Activated CD4-positive, alpha-beta T cell treated with anti-CD3 and anti-CD28 coated beads, Interleukin-2, amount 10 ng/mL, durations not matched to agents 7 days and 5 days (primary cell): ENCODE measurements at regions not wholly inside any gene's neighbourhood (a gene's known extent, or its start where the extent isn't known, plus 50 kb on each side); places are given as distances from the start of the nearest gene placed in this dataset.
"Not testable (repeated sequence)": the region's sequence is repeated elsewhere in the genome, so short reads cannot be mapped to it uniquely, and the experiment has no call there.

Experiments used
- CTCF ChIA-PET: fragments of 350-600 bp; sonication (Branson Sonifier 250); formaldehyde crosslinking; loops from one replicate; lab custom pipeline; 2021; ENCODE audit warnings: antibody characterized with exemption; lab: Charles Lee
- POLR2A ChIA-PET: fragments of 350-600 bp; sonication (Branson Sonifier 250); formaldehyde crosslinking; loops from one replicate; lab custom pipeline; 2021; ENCODE audit warnings: antibody characterized with exemption; lab: Charles Lee
- DNase-seq: peaks from one replicate; pipeline ENCODE4 v3.0.0-alpha.2; 2020
- H3K27ac Mint-ChIP-seq: one replicate; pipeline ENCODE4 v1.8.0; 2021; ENCODE audit warnings: mild to moderate bottlenecking, moderate library complexity, mixed read lengths
- H3K27me3 Mint-ChIP-seq: one replicate; pipeline ENCODE4 v1.8.0; 2021; ENCODE audit warnings: mixed read lengths
- H3K36me3 Mint-ChIP-seq: one replicate; pipeline ENCODE4 v1.8.0; 2021; ENCODE audit warnings: low read depth, mixed read lengths
- H3K4me1 Mint-ChIP-seq: one replicate; pipeline ENCODE4 v1.8.0; 2021; ENCODE audit warnings: mixed read lengths
- H3K4me3 Mint-ChIP-seq: one replicate; pipeline ENCODE4 v1.8.0; 2021; ENCODE audit warnings: mild to moderate bottlenecking, moderate library complexity, mixed read lengths
- H3K9me3 Mint-ChIP-seq: one replicate; pipeline ENCODE4 v1.8.0; 2021; ENCODE audit warnings: mixed read lengths

DNA sequence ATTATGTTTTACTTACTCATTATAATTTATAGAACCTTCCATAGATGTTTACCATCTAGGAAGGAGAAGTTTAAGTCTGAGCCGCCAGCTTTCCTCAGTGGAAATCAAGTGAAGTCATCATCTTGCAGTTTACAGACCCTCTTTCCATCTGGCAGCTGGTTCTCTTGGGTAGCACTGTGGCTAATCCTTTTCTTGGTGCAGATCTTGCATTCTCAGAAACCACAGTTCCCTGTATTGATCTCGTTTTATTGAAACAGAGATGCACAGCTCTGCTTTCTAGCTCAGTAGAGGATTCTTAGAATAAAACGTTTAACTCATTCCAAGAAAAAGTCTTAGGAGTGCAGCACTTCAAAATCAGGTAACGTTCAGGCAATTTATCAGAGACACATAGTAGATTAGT lies 1154.7 kb downstream of the FOXD4L5 start:
- POLR2A ChIA-PET, H3K27me3 Mint-ChIP-seq, DNase-seq, H3K36me3 Mint-ChIP-seq, H3K9me3 Mint-ChIP-seq, CTCF ChIA-PET, H3K27ac Mint-ChIP-seq, H3K4me1 Mint-ChIP-seq, H3K4me3 Mint-ChIP-seq: not testable (repeated sequence)

DNA sequence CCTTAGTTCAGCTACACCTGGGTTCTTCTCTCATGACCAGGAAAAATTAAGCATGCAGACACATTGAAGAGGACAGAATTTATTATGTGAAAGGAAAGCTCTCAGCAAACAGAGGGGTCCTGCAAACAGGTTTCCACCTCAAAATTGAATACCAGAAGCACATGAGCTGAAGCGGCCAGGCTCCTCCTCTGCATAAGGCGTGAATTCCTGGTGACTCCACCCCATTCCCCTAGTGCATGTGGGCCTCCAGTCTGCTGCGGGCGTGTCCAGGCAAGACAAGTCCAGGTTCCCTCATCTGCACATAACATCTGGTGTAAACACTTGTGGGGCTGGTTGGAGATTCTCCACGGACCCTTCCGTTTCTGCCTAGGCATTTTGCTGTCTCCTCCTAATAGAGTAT lies 1156.4 kb downstream of the FOXD4L5 start:
- no peak for DNase-seq
- ChIA-PET POLR2A (no interaction called here), CTCF (no interaction called here)
- no peak overlapping the region for H3K4me3 Mint-ChIP-seq
- H3K9me3 Mint-ChIP-seq = peaks cover 5% of the 10 kb centered on the region
- H3K27me3 Mint-ChIP-seq = no peaks in the 10 kb centered on the region
- no peak overlapping the region for H3K27ac Mint-ChIP-seq
- H3K4me1 Mint-ChIP-seq = no peaks in the 10 kb centered on the region
- H3K36me3 Mint-ChIP-seq = no peaks in the 10 kb centered on the region

DNA sequence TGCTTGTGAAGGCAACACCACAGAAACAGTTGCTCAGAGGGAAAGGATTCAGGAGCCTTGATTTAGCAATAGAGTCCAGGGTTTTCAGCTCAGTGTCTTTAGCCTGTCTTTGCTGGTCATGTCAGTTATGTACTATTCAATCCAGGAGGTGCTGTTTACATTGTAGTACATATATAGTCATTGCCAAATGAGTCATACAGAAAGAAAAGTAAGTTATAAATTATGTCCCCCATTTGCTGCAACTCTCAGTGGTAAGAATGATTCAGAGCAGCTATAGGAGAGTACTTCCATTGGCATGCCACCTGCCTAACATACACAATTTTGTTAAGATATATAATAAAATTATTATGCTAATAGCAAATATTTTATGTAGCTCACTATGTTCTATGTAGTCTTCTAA lies 1163.4 kb downstream of the FOXD4L5 start:
- H3K27ac Mint-ChIP-seq, H3K36me3 Mint-ChIP-seq, POLR2A ChIA-PET, H3K4me1 Mint-ChIP-seq, DNase-seq, H3K4me3 Mint-ChIP-seq, CTCF ChIA-PET, H3K9me3 Mint-ChIP-seq, H3K27me3 Mint-ChIP-seq: not testable (repeated sequence)

DNA sequence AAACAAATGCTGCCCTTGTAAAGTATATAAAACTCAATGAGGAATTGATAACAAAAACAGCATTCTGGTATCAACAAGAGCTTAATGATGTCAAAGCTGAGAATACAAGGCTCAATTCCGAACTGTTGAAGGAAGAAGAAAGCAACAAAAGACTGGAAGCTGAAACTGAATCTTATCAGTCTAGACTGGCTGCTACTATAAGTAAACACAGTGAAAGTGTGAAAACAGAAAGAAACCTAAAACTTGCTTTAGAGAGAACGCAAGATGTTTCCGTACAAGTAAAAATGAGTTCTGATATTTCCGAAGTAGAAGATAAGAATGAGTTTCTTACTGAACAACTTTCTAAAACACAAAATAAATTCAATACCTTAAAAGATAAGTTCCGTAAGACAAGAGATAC lies 1167.7 kb downstream of the FOXD4L5 start:
- DNase-seq, H3K27me3 Mint-ChIP-seq, POLR2A ChIA-PET, H3K4me1 Mint-ChIP-seq, H3K4me3 Mint-ChIP-seq, H3K27ac Mint-ChIP-seq, H3K36me3 Mint-ChIP-seq, CTCF ChIA-PET, H3K9me3 Mint-ChIP-seq: not testable (repeated sequence)

DNA sequence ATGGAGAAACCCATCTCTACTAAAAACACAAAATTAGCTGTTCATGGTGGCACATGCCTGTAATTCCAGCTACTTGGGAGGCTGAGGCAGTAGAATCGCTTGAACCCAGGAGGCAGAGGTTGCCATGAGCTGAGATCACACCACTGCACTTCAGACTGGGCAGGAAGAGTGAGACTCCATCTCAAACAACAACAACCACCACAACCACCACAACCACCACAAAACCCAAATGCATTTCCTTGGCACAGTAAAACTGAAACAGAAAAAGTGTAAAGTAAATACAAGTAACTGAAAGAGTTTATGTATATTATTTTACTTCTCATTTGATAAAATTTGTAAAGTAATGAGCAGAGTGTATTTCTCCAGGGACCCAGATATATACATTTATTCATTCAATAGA lies 1177.1 kb downstream of the FOXD4L5 start:
- H3K27me3 Mint-ChIP-seq, H3K4me1 Mint-ChIP-seq, H3K27ac Mint-ChIP-seq, CTCF ChIA-PET, POLR2A ChIA-PET, H3K36me3 Mint-ChIP-seq, H3K9me3 Mint-ChIP-seq, H3K4me3 Mint-ChIP-seq: not testable (repeated sequence)
- peak; percentile 21 for DNase-seq

DNA sequence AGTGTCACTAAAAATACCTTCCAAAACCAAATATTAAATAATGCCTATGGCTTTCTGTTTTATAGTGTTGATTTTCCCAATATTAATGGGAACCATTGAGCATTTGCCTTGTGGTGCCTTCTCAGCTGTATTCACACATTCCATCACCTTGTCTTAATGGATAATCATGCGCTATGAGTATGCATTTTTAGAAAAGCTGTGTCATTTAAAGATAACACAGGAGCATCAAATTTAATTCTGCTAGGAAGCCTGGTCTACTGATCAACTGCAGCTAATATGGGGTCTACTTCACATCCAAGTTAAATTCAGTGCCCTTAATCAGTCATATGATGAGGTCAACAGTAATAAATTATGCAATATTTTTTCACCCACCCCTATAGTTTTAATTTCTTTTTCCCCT lies 1177.8 kb downstream of the FOXD4L5 start:
- POLR2A ChIA-PET, H3K9me3 Mint-ChIP-seq, DNase-seq, H3K36me3 Mint-ChIP-seq, CTCF ChIA-PET, H3K4me1 Mint-ChIP-seq, H3K27ac Mint-ChIP-seq, H3K4me3 Mint-ChIP-seq, H3K27me3 Mint-ChIP-seq: not testable (repeated sequence)

DNA sequence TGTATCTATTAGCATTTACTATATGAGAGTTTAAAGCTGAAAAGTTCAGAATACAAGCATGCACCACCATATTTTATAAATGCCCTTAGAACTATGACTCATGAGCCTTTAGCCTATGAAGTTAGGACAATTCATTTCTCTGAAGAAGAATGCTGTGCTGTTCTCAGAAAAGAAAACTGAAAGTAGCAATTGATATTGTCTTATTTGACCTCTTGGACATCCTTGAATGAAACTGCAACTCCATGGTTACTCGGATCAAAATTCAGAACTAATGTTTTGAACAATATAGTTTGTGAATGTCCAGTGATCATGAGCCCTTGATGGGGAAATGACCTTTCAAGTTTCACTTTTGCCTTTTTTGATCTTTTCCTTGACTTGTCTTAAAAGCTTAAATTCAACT lies 1179.8 kb downstream of the FOXD4L5 start:
- H3K9me3 Mint-ChIP-seq, H3K27me3 Mint-ChIP-seq, H3K4me3 Mint-ChIP-seq, DNase-seq, H3K27ac Mint-ChIP-seq, CTCF ChIA-PET, H3K4me1 Mint-ChIP-seq, POLR2A ChIA-PET, H3K36me3 Mint-ChIP-seq: not testable (repeated sequence)

DNA sequence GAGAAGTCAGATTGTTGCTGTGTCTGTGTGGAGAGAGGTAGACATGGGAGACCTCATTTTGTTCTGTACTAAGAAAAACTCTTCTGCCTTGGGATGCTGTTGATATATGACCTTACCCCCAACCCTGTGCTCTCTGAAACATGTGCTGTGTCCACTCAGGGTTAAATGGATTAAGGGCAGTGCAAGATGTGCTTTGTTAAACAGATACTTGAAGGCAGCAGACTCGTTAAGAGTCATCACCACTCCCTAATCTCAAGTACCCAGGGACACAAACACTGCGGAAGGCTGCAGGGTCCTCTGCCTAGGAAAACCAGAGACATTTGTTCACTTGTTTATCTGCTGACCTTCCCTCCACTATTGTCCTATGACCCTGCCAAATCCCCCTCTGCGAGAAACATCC lies 1183.5 kb downstream of the FOXD4L5 start:
- H3K27me3 Mint-ChIP-seq, POLR2A ChIA-PET, H3K36me3 Mint-ChIP-seq, CTCF ChIA-PET, H3K4me3 Mint-ChIP-seq, H3K27ac Mint-ChIP-seq, H3K9me3 Mint-ChIP-seq, DNase-seq, H3K4me1 Mint-ChIP-seq: not testable (repeated sequence)

DNA sequence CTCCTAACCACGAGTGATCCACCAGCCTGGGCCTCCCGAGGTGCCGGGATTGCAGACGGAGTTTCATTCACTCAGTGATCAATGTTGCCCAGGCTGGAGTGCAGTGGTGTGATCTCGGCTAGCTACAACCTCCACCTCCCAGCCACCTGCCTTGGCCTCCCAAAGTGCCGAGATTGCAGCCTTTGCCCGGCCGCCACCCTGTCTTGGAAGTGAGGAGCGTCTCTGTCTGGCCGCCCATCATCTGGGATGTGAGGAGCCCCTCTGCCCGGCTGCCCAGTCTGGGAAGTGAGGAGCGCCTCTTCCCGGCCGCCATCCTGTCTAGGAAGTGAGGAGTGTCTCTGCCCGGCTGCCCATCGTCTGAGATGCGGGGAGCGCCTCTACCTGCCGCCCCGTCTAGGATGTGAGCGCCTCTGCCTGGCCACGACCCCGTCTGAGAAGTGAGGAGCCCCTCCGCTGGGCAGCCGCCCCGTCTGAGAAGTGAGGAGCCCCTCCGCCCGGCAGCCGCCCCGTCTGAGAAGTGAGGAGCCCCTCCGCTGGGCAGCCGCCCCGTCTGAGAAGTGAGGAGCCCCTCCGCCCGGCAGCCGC lies 1184.3 kb downstream of the FOXD4L5 start:
- POLR2A ChIA-PET, H3K27ac Mint-ChIP-seq, H3K4me1 Mint-ChIP-seq, H3K27me3 Mint-ChIP-seq, CTCF ChIA-PET, H3K4me3 Mint-ChIP-seq, H3K36me3 Mint-ChIP-seq, DNase-seq, H3K9me3 Mint-ChIP-seq: not testable (repeated sequence)

DNA sequence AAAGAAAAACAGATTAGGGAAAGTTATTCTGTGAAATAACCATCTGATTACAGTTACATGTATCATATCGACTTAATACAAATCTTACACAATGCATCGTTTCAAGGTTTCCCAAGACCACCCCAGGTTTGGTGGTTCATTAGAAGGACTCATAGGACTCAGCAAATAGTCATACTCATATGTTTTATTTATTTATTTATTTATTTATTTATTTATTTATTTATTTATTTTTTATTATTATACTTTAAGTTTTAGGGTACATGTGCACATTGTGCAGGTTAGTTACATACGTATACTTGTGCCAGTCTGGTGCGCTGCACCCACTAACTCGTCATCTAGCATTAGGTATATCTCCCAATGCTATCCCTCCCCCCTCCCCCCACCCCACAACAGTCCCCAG lies 1199.0 kb downstream of the FOXD4L5 start:
- POLR2A ChIA-PET, DNase-seq, H3K27ac Mint-ChIP-seq, H3K4me3 Mint-ChIP-seq, H3K36me3 Mint-ChIP-seq, H3K9me3 Mint-ChIP-seq, CTCF ChIA-PET, H3K4me1 Mint-ChIP-seq, H3K27me3 Mint-ChIP-seq: not testable (repeated sequence)

DNA sequence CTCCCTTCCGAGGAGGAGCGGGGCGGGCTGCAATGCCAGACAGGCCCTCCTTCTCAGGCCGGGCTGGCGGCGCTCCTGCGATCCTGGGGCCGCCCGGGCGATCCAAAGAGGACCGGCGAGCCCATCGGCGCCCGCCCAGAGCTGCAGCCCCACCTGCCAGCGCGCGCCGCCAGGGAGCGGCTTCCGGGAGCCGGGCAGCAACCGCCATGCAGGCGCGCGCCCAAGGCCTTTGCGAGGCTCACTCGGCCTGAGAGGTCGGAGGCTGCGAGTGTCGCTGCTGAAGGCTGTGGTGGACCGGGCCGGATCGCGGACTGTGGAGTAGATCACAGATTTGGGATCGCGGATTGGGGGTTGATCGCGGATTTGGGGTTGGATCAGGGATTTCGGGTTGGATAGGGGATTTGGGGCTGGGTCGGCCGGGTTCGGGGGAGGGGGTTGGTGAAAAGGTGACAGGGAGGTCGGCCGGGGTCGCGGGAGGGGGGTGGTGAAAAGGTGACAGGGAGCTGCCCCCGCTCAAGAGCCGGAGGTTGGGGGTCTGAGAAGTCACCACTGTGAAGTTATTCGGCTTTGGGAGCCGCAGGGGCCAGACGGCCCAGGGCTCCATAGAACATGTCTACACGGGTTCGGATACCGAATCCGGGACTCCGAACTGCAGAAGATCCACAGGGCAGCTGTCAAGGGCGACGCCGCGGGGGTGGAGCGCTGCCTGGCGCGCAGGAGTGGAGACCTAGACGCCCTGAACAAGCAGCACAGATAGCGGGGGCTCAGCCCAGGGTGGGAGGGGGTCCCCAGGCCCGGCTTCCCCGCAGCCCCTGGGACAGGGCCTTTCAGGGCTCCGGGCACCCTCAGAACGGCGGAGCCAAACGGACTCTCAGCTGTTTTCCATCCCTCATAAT lies 1213.4 kb downstream of the FOXD4L5 start:
- DNase-seq, H3K9me3 Mint-ChIP-seq, POLR2A ChIA-PET, CTCF ChIA-PET, H3K27me3 Mint-ChIP-seq, H3K27ac Mint-ChIP-seq, H3K36me3 Mint-ChIP-seq, H3K4me1 Mint-ChIP-seq, H3K4me3 Mint-ChIP-seq: not testable (repeated sequence)

DNA sequence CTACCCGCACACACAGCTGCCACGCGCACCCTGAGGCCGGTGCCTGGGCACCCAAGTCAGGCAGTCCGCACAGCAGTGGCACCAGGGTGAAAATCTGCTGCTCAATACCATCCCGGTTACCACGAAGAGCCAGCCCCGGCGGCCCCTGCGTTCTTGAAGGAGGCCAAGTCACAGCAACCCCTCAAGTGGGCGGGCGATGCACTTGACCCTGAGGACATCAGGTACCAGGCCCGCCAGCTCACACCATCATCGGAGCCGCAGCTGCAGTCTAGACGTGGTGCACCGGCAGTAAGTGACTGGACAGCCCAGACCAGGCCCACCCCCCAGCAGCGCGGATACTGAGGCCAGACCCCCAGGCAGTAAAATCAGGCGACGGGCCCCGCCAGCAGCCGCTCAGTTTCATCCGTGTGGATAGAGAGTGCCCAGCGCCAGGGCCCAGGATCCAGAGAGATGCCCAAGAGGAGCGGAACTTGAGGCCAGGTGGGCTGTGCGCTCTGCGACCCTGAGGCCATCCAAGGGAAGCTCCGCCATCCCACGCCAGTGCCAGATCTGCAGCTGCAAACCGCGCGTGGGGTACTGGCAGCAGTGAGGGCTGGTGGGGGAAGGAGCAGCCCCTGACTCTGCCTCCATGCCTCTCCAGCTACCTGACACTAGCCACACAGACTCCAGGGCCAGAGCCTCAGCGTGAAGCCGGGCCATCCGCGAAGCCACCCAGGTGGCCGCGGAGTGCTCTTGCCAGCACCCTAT lies 1214.2 kb downstream of the FOXD4L5 start:
- H3K36me3 Mint-ChIP-seq, H3K27ac Mint-ChIP-seq, H3K4me3 Mint-ChIP-seq, CTCF ChIA-PET, POLR2A ChIA-PET, H3K4me1 Mint-ChIP-seq, H3K9me3 Mint-ChIP-seq, H3K27me3 Mint-ChIP-seq, DNase-seq: not testable (repeated sequence)

DNA sequence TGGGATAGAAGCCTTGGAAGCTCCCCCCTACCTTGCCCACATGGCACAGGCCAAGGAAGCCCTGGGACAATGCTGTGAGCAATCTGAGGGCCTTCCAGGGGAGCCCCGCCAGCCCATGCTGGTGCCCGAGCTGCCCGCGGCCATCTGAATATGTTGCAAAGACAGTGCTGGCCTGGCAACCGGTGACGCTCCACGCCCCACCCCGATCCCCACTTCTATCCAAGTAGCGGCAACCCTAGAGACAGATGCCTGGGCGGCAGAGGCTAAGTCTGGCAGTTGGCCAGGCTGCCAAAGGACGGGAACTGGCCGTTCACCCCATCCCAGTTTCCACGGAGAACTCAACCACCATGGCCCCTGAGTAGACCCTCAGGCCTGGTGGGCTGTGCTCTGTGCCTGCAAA lies 1214.9 kb downstream of the FOXD4L5 start:
- H3K27ac Mint-ChIP-seq, POLR2A ChIA-PET, H3K36me3 Mint-ChIP-seq, DNase-seq, CTCF ChIA-PET, H3K27me3 Mint-ChIP-seq, H3K4me3 Mint-ChIP-seq, H3K4me1 Mint-ChIP-seq, H3K9me3 Mint-ChIP-seq: not testable (repeated sequence)
